Cardiac muscle cell (in vitro differentiated cells and primary cell): ENCODE measurements at regions not wholly inside any gene's neighbourhood (a gene's known extent, or its start where the extent isn't known, plus 50 kb on each side); places are given as distances from the start of the nearest gene placed in this dataset.

Experiments
- DNase-seq, 2 donors: peaks; one replicate each; pipeline versions ENCODE4 v3.0.0 to v3.0.0-alpha.2; 2010 to 2017; ENCODE audit warnings: low read depth in 1 of 2, low spot score in 1 of 2
- H3K27ac ChIP-seq: fragments of 200-600 bp; sonication (generic); 2 replicates; pipeline ENCODE4 v1.5.1; 2016
- H3K27me3 ChIP-seq: fragments of 200-600 bp; sonication (generic); 2 replicates; pipeline ENCODE4 v1.6.0; 2016; ENCODE audit warnings: control low read depth
- H3K36me3 ChIP-seq: fragments of 200-600 bp; sonication (generic); 2 replicates; pipeline ENCODE4 v1.5.1; 2016; ENCODE audit warnings: control low read depth
- H3K4me1 ChIP-seq: fragments of 200-600 bp; sonication (generic); 2 replicates; pipeline ENCODE4 v1.8.1; 2017; ENCODE audit warnings: low read depth, mild to moderate bottlenecking, mixed run types
- H3K4me3 ChIP-seq: fragments of 200-600 bp; sonication (generic); 2 replicates; pipeline ENCODE4 v1.5.1; 2016; ENCODE audit warnings: mild to moderate bottlenecking
- H3K9me3 ChIP-seq: fragments of 200-600 bp; sonication (generic); 2 replicates; pipeline ENCODE4 v1.5.1; 2017; ENCODE audit warnings: low read depth, mild to moderate bottlenecking, control low read depth
- TF ChIP-seq, protein P1 (sequence below): IDR thresholded peaks from 2 replicates; pipeline ENCODE4 v1.5.1; 2012; ENCODE audit warnings: low read depth, mild to moderate bottlenecking, low read length

DNA sequence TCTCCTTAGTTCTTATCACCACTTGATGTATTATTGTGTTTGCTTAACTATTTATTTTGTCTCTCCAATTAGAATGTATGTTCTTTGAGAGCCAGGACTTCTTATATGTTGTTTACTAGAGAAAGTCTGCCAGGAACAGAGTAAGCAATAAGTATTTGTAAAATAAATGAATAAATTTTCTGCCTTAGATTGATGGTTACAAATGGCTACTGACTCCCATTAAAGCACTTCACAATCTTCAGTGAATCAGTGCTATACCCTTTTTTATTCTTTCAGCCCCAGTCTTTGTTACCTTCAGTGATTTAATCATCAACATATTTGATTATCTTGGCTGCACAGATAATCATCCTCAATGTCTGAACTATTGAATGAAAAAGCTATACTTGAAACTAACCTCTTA lies 197.1 kb upstream of the TMEM196 start:
- Histone ChIP-seq H3K9me3 (no peaks in the 10 kb centered on the region), H3K4me1 (peaks cover 6% of the 10 kb centered on the region), H3K4me3 (no peak overlapping the region), H3K36me3 (no peaks in the 10 kb centered on the region), H3K27me3 (no peaks in the 10 kb centered on the region), H3K27ac (no peak overlapping the region)
- DNase-seq = no peak
- TF ChIP-seq, protein P1, sequence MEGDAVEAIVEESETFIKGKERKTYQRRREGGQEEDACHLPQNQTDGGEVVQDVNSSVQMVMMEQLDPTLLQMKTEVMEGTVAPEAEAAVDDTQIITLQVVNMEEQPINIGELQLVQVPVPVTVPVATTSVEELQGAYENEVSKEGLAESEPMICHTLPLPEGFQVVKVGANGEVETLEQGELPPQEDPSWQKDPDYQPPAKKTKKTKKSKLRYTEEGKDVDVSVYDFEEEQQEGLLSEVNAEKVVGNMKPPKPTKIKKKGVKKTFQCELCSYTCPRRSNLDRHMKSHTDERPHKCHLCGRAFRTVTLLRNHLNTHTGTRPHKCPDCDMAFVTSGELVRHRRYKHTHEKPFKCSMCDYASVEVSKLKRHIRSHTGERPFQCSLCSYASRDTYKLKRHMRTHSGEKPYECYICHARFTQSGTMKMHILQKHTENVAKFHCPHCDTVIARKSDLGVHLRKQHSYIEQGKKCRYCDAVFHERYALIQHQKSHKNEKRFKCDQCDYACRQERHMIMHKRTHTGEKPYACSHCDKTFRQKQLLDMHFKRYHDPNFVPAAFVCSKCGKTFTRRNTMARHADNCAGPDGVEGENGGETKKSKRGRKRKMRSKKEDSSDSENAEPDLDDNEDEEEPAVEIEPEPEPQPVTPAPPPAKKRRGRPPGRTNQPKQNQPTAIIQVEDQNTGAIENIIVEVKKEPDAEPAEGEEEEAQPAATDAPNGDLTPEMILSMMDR = no peak

DNA sequence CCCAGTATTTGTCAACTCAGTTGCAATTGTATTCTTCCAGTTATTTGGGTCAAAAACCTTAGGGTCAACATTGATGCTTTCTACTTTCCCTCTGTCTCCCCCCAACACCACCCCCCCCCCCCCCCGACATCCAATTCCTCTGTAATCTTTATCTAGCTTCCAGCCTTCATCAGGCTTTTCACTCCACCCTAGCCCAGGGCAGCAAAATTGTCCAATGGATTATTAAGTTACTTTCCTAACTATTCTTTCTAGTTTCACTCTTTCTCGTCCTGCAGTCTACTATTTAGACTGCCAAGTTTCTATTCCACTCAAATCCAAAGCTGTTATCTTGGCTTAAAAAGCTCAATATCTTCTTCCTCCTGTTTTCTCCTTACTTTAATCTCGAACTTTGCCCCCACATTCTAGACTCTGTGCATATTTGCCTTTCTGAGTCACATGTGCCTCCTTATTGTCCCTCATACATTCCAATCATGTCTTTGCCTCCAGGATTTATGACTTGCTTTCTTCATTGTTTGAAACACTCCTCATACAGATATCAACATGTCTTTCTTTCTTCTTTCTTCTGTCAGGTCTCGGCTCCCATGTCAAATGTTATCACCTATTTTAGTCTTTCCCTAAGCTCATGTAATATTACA lies 196.6 kb upstream of the TMEM196 start:
- TF ChIP-seq, protein P1 = no peak
- Histone ChIP-seq H3K36me3 (no peaks in the 10 kb centered on the region), H3K27me3 (no peaks in the 10 kb centered on the region), H3K4me1 (peaks cover 6% of the 10 kb centered on the region), H3K9me3 (no peaks in the 10 kb centered on the region), H3K4me3 (no peak overlapping the region), H3K27ac (no peak overlapping the region)
- peak in 1 of 2 donors; percentile 60 for DNase-seq

DNA sequence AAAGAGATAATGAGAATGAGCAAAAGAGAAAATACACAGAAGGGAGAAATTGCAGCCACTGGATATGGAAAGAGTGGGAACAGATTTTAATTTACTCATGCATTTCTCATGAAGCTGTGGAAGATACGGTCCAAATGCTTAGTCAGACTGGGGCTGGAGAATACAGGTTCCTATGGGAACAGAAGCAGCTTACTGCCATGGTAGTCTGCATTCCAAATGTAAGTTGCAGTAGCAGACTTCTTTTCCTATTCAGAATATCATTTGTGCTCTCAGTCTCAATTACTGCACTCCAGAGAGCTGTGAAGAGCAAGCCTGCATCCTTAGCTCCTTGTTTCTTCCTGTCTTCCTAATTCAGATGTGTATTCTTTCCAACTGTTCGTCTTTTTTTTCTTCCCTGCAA lies 190.8 kb upstream of the TMEM196 start:
- Histone ChIP-seq H3K36me3 (no peaks in the 10 kb centered on the region), H3K4me3 (no peak overlapping the region), H3K9me3 (no peaks in the 10 kb centered on the region), H3K4me1 (no peaks in the 10 kb centered on the region), H3K27me3 (no peaks in the 10 kb centered on the region), H3K27ac (no peak overlapping the region)
- TF ChIP-seq, protein P1 = no peak
- DNase-seq = peak in 1 of 2 donors; percentile 68

DNA sequence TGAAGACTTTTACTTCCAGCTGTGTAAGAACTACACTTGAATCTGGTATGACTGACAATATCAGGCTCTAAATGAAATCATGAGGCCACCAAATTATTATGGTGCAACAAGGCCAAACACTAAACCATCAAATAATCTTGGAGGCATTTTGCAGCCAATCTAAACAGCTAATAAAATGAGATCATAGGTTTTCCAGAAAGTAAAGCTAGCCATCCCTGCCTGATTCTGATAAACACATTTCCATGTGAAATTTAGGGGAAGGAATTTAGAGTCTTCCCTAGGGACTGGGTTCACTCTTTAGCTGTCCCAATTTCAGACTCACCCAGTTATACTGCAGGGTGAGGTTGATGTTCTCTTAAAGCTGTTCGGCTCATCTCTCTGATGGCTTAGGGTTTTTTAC lies 190.3 kb upstream of the TMEM196 start:
- Histone ChIP-seq H3K27me3 (no peaks in the 10 kb centered on the region), H3K9me3 (no peaks in the 10 kb centered on the region), H3K27ac (no peak overlapping the region), H3K4me3 (no peak overlapping the region), H3K36me3 (no peaks in the 10 kb centered on the region), H3K4me1 (no peaks in the 10 kb centered on the region)
- no peak for DNase-seq
- TF ChIP-seq, protein P1 = no peak

DNA sequence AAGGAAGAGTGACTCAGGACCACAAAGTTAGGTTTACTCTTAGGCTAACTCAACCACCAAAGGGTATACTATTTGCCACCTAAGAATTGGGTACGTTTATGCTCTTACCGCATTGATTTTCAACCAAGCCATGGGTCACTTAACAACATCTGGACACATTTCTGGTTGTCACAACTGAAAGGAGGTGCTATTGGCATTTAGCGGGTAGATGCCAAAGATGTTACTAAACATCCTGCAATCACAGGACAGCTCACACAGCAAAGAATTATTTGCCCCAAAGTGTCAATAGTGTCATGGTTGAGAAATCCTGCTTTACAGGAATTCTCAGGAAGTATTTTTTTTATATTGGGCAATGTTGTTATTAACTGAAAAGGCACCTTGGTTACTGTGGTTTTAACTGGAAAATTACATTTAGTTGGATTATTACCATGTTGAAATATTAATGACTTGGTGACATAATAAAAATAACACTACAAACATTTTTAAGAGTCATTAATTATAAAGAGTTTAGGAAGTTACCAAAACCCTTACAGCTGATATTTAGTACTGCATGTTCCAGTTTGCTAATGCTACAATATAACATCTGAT lies 185.0 kb upstream of the TMEM196 start:
- no peaks in the 10 kb centered on the region for H3K9me3 ChIP-seq
- no peak overlapping the region for H3K27ac ChIP-seq
- peak in 1 of 2 donors; percentile 87 for DNase-seq
- H3K36me3 ChIP-seq = no peaks in the 10 kb centered on the region
- no peak overlapping the region for H3K4me3 ChIP-seq
- TF ChIP-seq, protein P1 = no peak
- H3K4me1 ChIP-seq = no peaks in the 10 kb centered on the region
- no peaks in the 10 kb centered on the region for H3K27me3 ChIP-seq
